DND-41 (cell line): ENCODE measurements at regions not wholly inside any gene's neighbourhood (a gene's known extent, or its start where the extent isn't known, plus 50 kb on each side); places are given as distances from the start of the nearest gene placed in this dataset.

ENCODE experiments used
- EZH2 ChIP-seq: IDR thresholded peaks from 3 replicates; pipeline ENCODE4 v1.6.1; 2012; ENCODE audit warnings: borderline replicate concordance, low read depth, mild to moderate bottlenecking, moderate library complexity, low read length, inconsistent platforms; ENCODE audit not compliant: severe bottlenecking
- TF ChIP-seq, protein P1 (sequence below): IDR thresholded peaks from 2 replicates; pipeline ENCODE4 v1.5.1; 2012; ENCODE audit warnings: borderline replicate concordance, low read length, moderate library complexity, mild to moderate bottlenecking; ENCODE audit not compliant: poor library complexity, severe bottlenecking; ENCODE audit errors: extremely low read depth

- TF ChIP-seq, protein P1, sequence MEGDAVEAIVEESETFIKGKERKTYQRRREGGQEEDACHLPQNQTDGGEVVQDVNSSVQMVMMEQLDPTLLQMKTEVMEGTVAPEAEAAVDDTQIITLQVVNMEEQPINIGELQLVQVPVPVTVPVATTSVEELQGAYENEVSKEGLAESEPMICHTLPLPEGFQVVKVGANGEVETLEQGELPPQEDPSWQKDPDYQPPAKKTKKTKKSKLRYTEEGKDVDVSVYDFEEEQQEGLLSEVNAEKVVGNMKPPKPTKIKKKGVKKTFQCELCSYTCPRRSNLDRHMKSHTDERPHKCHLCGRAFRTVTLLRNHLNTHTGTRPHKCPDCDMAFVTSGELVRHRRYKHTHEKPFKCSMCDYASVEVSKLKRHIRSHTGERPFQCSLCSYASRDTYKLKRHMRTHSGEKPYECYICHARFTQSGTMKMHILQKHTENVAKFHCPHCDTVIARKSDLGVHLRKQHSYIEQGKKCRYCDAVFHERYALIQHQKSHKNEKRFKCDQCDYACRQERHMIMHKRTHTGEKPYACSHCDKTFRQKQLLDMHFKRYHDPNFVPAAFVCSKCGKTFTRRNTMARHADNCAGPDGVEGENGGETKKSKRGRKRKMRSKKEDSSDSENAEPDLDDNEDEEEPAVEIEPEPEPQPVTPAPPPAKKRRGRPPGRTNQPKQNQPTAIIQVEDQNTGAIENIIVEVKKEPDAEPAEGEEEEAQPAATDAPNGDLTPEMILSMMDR: no peak
- TF ChIP-seq EZH2: no peak
Observed at GRCh38 chr11:37505406-37505805, 907.4 kb upstream of the RAG2 start.
